ENCODE measurements at regions not wholly inside any gene's neighbourhood (a gene's known extent, or its start where the extent isn't known, plus 50 kb on each side); places are given as distances from the start of the nearest gene placed in this dataset.

DNA sequence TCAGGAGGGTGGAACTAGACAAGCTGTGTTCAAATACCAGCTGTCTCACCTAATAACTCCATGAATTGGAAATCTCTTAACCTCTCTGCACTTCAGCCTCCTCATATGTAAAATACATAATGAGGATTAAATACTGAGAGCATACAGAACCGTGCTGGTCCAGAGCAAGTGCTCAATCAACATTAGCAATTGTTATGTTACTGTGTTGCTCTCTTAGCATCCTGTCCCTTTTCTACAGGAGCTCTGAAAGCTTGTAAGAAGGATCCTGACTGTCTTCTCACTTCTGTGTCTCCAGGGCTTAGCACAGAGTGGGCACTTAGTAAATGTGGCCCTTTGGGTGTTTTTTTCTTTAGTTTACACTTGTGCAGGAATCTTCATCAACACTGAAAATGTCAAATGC is 1456.1 kb upstream of the IGFBP7 start:
- intact Hi-C loops (cut with DNase I), result no loop called here

DNA sequence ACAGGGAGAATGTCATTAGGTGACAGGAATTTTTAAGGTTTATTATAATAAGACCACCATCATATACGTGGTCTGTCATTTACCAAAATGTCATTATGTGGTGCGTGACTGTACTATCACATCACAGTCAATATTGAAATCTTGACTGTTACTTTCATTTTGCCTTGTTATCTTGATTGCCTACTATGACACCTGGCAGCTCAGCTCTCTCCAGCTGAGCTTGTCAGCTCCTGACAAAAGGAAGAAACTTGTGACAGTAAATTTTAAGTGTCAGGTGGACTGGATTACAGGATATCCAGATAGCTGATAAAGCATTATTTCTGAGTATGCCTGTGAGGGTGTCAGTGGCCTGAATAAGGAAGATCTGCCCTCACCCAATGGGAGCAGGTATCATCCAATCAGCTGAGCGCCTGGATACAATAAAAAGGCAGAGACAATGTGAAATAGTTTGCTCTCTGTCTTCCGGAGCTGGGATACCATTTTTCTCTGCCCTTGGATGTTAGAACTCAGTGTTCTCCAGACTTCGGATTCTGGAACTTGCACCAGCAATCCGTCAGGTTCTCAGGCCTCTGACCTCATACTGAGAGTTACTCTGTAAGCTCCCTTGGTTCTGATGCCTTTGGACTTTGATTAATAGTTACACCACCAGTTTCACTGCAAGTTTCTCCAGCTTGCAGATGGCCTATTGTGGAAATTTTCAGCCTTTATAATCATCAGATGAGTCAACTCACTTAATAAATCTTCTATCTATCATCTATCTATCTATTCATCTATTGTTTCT is 1454.7 kb upstream of the IGFBP7 start:
- intact Hi-C loops (cut with DNase I), result no loop called here
- DNase-seq (ENCODE audit: low spot score), result no peak

More for the DNA sequence above, 1456.1 kb upstream of the IGFBP7 start:
- DNase-seq (ENCODE audit: low spot score), result no peak

DNA sequence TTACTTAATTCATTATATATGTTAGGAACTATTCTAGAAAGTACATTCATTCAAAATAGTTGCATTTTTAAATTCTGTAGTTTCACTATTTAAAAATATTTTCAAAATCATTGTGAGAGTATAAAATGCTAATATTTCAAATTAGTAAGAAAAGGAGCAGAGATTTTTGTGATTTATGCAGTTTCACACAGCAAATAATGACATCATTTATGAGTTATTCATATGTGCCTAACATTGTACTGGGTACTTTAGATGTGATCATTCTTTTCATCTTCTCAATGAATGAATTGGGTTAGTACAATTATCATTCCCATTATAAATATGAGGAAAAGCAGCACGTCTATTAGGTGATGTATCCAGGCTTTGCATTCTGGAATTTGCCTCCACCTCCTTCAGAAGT is 1451.0 kb upstream of the IGFBP7 start:
- no peak for DNase-seq (ENCODE audit: low spot score)
- intact Hi-C loops (cut with DNase I), result no loop called here

DNA sequence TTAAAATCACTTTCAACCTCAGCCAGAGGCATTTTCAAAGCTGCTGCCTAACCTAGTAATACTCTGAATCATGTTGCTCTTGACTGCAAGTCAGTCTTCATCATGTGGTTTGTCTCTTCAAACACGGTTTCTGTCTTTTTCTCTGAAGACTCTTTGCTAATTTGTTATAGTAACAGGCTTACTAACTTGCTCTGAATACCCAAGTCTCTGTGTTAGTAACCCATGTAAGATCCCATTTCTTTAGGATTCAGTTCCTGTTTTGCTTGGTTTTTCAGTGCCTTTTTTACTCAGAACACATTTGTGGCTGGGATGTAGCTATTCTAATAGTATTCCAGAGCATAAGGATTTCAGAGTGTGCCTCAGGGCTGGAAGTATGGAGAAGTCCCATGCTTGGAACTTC is 1450.6 kb upstream of the IGFBP7 start:
- no peak for DNase-seq (ENCODE audit: low spot score)
- intact Hi-C loops (cut with DNase I), result no loop called here

DNA sequence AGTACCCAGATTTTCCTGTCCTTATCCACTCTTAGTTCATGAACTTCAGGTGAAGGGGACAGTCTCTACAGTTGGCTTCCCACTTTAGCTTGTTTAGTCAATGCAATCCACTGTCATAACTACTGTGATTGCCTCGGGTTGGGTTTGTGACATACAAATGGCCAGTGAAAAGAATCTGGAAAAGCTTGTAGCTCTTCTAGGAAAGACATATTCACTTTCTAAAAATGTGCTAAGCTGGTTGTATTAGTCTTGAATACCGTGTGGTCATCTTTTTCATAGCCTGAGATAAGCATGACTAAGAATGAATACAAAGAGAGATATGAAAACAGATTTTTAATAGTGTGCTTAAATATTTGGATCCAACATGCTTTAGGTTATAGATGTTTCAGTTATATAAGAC is 1443.5 kb upstream of the IGFBP7 start:
- intact Hi-C loops (cut with DNase I), result no loop called here
- DNase-seq (ENCODE audit: low spot score), result no peak

DNA sequence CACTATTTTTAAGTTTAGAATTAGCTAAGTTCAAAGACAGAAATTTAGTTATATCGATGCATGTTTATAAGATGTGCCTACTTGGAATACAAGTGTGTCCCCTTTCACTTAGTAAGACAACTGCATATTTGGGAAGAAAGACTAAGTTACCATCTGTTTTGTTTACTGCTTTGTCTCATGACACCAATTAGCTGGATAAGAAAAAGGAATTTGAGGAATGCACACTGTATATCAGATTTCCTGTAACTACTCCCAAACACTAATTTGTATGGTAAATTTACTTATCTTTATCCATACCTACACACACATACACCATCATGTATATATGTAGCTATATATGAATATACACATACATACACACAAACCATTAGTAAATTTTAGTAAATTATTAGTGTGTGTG is 1442.8 kb upstream of the IGFBP7 start:
- intact Hi-C loops (cut with DNase I), result no loop called here
- DNase-seq (ENCODE audit: low spot score), result no peak

DNA sequence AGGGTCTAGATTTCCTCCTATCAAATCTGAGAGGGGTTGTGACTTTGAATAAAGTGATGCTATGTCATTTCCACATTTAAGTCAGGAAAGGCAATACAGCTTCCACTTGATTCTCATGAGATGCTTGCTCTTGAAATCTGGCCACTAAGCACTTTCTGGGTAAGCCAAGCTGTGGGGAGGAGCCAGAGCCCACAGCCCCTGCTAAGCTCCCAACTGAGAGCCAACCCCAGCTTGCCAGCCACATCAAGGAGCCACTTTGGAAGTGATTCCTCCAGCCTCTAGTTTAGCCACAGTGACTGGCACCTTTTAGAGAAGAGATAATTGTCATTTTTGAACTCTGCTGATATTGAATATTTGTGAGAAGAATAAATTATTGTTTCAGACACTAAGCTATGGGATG is 1441.5 kb upstream of the IGFBP7 start:
- no peak for DNase-seq (ENCODE audit: low spot score)
- intact Hi-C loops (cut with DNase I), result no loop called here

DNA sequence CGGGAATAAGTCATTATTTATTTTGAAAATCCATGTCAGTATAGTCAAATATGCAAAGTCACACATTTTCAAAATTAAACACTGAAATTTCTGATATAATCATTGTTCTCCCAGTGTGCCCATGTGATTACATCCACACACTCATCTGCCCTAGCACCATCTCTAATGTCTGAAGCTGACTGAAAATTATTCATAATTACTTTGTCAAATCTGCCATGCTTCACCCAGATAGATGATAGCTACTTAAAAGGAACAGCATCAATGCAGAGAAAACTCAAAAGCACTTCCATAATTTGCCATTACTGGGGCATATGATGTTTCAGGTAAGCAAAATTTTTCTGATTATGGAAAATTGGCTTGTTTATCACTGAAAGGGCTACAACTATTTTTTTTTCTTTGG is 1433.3 kb upstream of the IGFBP7 start:
- no peak for DNase-seq (ENCODE audit: low spot score)
- intact Hi-C loops (cut with DNase I), result no loop called here

DNA sequence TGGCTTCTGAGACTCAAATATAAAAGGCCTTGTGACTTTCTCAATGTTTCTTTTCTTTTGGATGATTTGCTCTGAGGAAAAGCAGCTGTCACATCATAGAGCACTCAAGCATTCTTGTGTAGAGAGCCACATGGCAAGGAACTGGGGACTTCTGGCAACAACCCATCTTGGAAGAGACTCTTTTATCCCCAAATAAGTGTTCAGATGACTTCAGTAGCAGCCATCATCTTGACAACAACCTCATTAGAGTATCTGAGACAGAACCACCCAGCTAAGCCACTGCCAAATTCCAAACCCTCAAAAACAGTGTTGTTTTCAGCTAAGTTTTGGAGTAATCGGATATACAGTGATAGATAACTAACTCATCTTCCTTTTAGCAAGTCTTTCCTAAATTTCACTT is 1431.7 kb upstream of the IGFBP7 start:
- no peak for DNase-seq (ENCODE audit: low spot score)
- intact Hi-C loops (cut with DNase I), result no loop called here

DNA sequence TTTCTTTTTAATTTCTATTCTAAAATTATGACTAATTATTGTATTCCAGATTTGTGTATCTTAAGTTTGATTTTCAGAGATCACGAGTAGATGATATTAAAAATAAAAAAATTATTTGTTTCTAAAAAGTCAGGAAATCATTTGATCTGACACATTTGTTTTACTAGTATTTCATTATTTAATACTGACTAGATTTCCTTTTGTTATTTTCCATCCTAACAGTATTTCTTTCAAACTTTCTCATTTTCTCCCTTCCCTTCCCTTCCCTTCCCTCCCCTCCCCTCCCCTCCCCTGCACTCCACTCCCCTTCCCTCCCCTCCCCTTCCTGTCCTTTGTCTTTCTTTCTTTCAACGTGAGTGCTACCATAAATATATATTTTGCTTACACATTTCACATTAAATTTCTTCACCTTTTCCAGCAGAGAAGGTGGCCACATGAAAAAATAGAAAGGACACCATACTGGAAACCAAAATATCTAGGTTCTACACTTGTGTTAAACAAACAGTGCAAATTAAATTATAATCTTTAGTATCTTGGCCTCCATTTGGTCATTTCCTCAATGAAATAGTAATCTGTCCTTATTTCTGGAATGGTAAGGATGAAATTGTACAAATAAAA is 1412.7 kb upstream of the IGFBP7 start:
- intact Hi-C loops (cut with DNase I), result no loop called here

DNA sequence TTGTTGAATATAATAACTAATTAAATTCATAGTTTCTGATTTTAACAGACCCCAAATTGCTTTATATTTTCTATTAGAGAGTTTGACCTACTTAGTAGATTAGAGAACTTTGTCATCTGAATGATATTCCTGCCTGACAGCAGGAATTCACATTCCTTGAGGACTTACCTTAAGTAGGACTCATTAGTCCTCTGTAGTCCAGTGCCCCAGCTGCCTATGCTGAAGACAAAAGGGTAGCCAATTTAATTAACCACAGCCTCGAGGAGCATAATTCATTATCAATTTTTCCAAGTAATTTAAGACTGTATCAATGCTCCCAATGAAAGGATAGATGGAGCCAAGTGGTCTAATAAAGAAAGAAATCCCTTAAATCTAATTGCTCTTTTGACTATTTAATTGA is 1405.0 kb upstream of the IGFBP7 start:
- no peak for DNase-seq (ENCODE audit: low spot score)
- intact Hi-C loops (cut with DNase I), result no loop called here

More for the DNA sequence above, 1412.7 kb upstream of the IGFBP7 start:
- no peak for DNase-seq (ENCODE audit: low spot score)

DNA sequence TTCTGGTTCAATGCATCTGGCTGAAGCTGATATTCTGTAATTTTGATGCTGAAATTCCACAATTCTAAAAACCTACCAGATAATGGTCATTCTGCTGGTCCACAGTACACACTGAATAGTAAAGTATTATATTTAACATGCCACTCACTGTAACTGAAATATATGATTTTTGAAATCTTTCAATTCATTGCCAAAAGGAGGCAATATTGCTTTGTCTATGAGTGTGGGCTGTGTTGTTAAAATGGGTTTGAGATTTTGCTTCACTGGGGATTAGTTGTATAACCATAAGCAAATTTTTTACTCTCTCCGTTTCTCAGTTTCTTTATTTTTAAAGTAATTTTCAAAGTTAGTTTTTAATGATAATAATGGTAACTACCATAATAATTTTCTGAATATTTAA is 1404.1 kb upstream of the IGFBP7 start:
- intact Hi-C loops (cut with DNase I), result no loop called here
- DNase-seq (ENCODE audit: low spot score), result no peak

DNA sequence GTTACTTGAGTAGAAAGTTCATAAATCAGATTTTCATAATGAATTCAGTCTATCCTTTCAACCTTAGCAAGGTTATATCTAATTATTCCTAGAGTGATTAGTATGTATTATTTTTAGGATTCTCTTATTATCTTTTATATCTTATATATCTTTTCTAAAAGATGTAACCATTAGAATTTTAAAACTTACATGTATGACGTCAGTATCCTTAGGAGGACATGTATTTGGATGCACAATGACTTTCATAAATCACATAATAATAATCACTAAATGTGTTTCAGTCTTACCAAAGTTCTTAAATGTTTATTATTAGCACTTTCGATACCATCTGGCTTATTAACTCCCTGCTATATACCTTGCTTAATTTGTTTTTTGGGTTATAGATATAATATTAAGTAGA is 1400.5 kb upstream of the IGFBP7 start:
- intact Hi-C loops (cut with DNase I), result no loop called here
- DNase-seq (ENCODE audit: low spot score), result no peak

DNA sequence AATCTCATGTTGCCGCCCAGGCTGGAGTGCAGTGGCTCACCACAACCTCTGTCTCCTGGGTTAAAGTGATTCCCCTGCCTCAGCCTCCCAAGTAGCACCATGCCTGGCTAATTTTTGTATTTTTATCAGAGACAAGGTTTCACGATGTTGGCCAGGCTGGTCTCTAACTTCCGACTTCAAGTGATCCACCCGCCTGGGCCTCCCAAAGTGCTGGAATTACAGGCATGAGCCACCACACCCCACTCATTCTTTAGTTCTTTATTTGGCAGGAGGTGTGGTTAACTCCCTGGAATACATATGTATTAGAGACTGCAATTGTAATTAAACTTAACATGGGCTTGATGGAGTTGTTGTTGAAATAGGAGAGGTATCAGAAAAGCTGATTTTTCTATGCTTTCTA is 1396.9 kb upstream of the IGFBP7 start:
- DNase-seq (ENCODE audit: low spot score), result no peak
- intact Hi-C loops (cut with DNase I), result no loop called here

DNA sequence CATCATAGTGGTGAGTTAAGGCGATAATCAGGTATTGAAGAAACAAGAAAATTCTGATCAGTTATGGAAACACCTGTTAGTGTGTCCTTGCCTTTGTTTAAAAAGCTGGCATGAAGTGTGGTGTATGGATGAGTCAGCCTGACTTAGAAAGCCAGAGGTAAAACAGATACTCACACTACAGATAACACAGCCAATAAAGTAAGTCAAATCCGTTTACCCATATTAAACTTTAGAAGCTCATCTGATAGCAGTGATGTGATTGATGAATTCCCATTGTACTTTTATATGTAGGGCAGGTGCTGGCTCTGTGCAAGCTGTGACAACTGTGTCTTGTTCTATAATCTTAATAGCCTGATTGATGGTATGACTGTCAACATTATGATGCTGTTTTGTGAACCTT is 1392.7 kb upstream of the IGFBP7 start:
- intact Hi-C loops (cut with DNase I), result no loop called here
- DNase-seq (ENCODE audit: low spot score), result no peak

DNA sequence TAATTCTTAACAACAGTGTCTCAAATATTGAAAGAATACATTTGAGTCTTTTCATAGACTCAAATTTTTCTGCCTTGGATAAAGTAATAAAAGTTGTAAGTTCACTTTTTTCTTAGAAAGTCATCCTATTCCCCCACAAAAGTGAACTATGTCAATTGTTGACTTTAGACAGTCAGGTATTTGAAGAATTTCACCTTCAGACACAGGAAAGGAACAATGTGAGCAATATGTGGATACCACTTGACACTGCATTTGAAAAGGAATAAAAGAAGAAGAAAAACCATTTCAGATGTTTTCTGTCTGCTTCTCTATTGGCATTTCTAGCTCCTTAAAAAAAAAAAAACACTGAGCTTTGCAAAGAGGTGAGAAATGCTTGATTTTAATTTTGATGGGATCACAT is 1389.0 kb upstream of the IGFBP7 start:
- intact Hi-C loops (cut with DNase I), result no loop called here
- no peak for DNase-seq (ENCODE audit: low spot score)

DNA sequence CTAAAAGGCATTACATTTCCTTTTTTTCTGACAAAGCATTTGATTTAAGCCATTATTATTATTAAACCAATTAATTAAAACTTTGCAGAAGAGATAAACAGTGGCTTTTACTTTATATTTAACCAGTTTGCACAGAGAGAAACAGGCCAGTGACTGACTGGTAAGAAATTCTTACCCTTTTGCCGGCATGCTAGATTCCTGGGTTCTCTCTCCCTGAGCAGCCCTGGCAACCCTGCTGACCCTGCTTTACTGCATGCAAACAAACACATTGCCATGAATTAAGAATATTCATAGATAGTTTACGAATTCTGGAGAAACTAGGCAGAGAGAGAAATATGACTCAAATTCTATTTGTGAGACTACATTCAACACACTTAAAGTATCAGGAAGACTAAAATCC is 1381.4 kb upstream of the IGFBP7 start:
- DNase-seq (ENCODE audit: low spot score), result no peak
- intact Hi-C loops (cut with DNase I), result no loop called here

DNA sequence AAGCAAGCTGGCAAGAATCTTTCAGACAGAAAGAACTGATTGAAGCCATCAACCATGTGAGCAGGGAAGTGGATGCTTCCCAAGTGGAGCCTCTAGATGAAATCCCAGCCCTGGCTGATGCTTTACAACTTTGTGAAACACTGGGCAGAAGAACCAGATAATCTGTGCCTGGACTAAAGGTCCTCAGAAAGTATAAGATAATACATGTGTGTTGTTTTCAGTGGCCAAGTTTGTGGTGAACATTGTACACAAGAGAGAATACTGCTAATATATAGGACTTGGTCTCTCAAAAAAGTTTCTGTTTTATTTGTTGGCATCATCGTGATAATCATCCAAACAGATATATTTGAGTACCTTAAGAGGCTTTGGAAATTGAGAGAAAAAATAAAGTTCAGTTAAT is 1367.8 kb upstream of the IGFBP7 start:
- no peak for DNase-seq (ENCODE audit: low spot score)
- intact Hi-C loops (cut with DNase I), result no loop called here

DNA sequence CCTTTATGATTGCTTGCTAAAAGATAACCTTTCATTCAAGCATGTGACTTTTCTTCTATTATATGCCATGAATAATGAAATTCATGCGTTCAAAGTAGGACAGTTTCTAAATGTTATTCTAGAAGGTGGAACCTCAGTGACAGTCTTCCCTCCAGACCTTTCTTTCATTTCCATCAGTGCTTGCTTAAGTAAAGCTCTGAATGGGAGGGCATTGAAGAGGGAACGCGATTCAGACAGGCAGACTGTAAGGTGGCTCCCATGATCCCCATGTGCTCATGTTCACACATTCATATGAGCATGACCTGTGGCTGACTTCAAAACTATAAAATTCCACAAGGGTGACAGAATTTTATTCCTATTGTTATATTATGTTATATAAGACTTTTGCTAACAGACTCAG is 1367.3 kb upstream of the IGFBP7 start:
- DNase-seq (ENCODE audit: low spot score), result no peak
- intact Hi-C loops (cut with DNase I), result no loop called here

DNA sequence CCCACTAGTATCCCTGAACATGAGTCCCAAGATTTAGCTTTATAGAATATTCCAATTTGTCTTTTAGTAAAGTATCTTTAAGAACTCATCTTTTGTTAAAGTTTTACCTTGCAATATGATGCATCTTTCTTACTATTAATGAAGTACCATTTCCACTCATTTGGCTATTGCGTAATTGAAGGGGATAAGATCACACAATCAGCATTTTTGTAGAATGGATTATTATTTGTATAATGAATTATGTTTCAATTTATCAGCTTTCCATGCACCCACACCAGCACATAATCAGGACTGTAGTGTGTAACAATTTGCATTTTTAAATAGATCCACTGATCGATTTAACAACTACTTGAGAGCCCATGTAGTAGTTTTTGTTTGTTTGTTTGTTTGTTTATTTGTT is 1364.9 kb upstream of the IGFBP7 start:
- no peak for DNase-seq (ENCODE audit: low spot score)
- intact Hi-C loops (cut with DNase I), result no loop called here

DNA sequence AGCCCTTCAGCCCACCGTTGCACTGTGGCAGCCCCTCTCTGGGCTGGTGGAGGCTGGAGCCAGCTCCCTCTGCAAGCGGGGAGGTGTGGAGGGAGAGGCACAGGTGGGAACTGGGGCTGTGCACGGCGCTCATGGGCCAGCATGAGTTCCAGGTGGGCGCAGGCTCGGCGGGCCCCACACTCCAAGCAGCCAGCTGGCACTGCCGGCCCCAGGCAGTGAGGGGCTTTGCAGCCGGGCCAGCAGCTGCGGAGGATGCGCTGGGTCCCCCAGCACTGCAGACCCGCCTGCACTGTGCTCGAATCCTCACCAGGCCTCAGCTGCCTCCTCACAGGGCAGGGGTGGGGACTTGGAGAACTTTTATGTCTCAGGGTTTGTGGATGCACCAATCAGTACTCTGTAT is 1354.8 kb upstream of the IGFBP7 start:
- DNase-seq (ENCODE audit: low spot score), result no peak
- intact Hi-C loops (cut with DNase I), result no loop called here

Measured in cardiac septum (tissue), 1 donor.